Coronary artery (tissue), 2 donors: ENCODE measurements at regions not wholly inside any gene's neighbourhood (a gene's known extent, or its start where the extent isn't known, plus 50 kb on each side); places are given as distances from the start of the nearest gene placed in this dataset.
A peak's percentile ranks its signal among the peaks of the same experiment; 100 is the strongest.

Source experiments
- DNase-seq: peaks from one replicate; pipeline ENCODE4 v3.0.0-alpha.2; 2017; ENCODE audit warnings: low spot score
- H3K27ac ChIP-seq, 2 donors: fragments of 200-600 bp; sonication (generic); one replicate each; pipeline ENCODE4 v1.5.1; 2016 to 2019
- H3K4me3 ChIP-seq: fragments of 200-600 bp; sonication (generic); 2 replicates; pipeline ENCODE4 v1.5.1; 2016; ENCODE audit warnings: mild to moderate bottlenecking, moderate library complexity
- TF ChIP-seq, protein P1 (sequence below): fragments of 200-600 bp; sonication (generic); IDR thresholded peaks from one replicate; pipeline ENCODE4 v1.5.1; 2019; ENCODE audit warnings: antibody characterized with exemption

- Histone ChIP-seq H3K27ac (no peak overlapping the region), H3K4me3 (no peak overlapping the region)
- DNase-seq = peak; percentile 35
- TF ChIP-seq, protein P1, sequence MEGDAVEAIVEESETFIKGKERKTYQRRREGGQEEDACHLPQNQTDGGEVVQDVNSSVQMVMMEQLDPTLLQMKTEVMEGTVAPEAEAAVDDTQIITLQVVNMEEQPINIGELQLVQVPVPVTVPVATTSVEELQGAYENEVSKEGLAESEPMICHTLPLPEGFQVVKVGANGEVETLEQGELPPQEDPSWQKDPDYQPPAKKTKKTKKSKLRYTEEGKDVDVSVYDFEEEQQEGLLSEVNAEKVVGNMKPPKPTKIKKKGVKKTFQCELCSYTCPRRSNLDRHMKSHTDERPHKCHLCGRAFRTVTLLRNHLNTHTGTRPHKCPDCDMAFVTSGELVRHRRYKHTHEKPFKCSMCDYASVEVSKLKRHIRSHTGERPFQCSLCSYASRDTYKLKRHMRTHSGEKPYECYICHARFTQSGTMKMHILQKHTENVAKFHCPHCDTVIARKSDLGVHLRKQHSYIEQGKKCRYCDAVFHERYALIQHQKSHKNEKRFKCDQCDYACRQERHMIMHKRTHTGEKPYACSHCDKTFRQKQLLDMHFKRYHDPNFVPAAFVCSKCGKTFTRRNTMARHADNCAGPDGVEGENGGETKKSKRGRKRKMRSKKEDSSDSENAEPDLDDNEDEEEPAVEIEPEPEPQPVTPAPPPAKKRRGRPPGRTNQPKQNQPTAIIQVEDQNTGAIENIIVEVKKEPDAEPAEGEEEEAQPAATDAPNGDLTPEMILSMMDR = no peak
Measured at GRCh38 chr2:3112131-3112530, 265.5 kb downstream of the EIPR1 start.

- Histone ChIP-seq H3K27ac (no peak overlapping the region), H3K4me3 (no peak overlapping the region)
- DNase-seq = peak; percentile 50
- TF ChIP-seq, protein P1 = no peak
Measured at GRCh38 chr2:3110994-3111666, 266.5 kb downstream of the EIPR1 start.

- DNase-seq = peak; percentile 40
Measured at GRCh38 chr2:3110555-3110954, 267.1 kb downstream of the EIPR1 start.

DNA sequence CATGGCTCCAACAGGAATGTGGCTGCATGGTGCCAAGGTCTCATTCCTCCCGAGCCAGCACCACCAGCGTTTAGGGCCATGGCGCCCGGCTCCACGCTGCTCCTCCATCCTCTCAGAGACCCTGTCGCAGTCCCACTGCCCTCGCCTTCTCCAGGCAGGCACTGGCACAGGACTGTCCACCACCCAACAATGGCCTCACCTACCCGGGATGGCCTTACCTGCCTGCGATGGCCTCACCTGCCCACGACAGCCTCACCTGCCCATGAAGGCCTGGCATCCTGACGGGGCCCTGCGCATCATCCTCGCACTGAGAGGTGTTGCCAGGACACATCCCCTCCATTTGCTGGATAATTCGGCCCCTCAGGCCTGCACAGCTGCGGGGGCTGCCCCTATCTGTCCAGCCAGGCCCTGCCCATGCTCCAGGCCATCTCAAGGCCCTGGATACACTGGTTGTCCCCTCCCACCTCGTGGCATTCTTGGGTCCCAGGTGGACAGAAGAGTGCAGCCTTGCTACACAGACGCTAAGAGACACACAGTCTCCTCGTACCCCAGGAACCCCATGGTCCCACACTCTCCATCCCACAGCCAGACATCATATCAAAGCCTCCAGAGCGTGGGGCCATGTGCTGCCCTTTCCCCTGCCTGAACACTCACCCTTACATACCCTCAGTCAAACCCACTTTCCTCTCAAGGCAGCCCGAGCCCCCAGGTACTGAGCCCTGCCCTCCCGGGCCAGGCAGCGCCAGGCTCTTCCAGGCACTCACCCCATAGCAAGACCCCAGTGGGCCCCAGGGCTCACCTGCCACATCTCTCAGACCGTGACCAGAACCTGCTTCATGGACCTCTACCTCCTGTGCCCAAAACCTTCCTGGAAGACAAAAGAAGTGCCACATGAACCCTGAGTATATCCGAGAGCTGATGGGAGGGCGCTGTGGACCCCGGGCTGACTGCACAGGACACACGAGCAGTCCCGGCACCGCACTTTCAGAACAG, 268.6 kb downstream of the EIPR1 start:
- no peak overlapping the region for H3K4me3 ChIP-seq
- no peak overlapping the region for H3K27ac ChIP-seq
- DNase-seq = peak; percentile 64
- TF ChIP-seq, protein P1 = no peak

More at GRCh38 chr2:3110555-3110954, 267.1 kb downstream of the EIPR1 start:
- Histone ChIP-seq H3K4me3 (no peak overlapping the region), H3K27ac (no peak overlapping the region)
- TF ChIP-seq, protein P1 = no peak

- TF ChIP-seq, protein P1 = no peak
- no peak overlapping the region for H3K4me3 ChIP-seq
Measured at GRCh38 chr2:3108105-3108504, 269.5 kb downstream of the EIPR1 start.

DNA sequence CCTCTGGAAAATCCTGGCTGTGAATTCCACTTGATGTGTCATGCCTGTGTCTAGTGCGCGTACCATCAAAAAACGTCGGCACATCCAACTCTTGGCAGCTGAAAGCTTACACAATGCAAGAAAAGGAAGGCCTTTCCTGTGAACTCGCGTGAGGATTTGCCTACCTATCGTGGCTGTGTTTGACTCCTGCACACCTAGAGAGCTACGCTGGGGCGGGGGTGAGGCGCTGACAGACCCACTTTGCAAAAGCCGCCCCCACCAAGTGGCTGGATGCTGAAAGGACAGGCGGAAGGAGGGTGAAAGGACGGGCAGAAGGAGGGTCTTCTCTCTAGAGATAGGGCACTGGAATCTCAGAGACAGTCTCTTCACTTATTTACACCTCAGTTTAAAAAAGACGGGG, 270.1 kb downstream of the EIPR1 start:
- DNase-seq = peak; percentile 59
- TF ChIP-seq, protein P1 = no peak
- Histone ChIP-seq H3K27ac (no peak overlapping the region), H3K4me3 (no peak overlapping the region)

More at GRCh38 chr2:3108105-3108504, 269.5 kb downstream of the EIPR1 start:
- DNase-seq = peak; percentile 47
- H3K27ac ChIP-seq = no peak overlapping the region
